Ishikawa (cell line): ENCODE measurements at regions not wholly inside any gene's neighbourhood (a gene's known extent, or its start where the extent isn't known, plus 50 kb on each side); places are given as distances from the start of the nearest gene placed in this dataset.
A peak's percentile ranks its signal among the peaks of the same experiment; 100 is the strongest.

Source experiments
- CEBPB ChIP-seq: IDR thresholded peaks from 2 replicates; pipeline ENCODE4 v1.6.1; 2012
- CREB1 ChIP-seq: IDR thresholded peaks from 2 replicates; pipeline ENCODE4 v1.6.1; 2012; ENCODE audit warnings: low read depth
- EGR1 ChIP-seq: IDR thresholded peaks from 2 replicates; pipeline ENCODE4 v1.6.1; 2012
- EP300 ChIP-seq: IDR thresholded peaks from 2 replicates; pipeline ENCODE4 v1.6.1; 2012; ENCODE audit warnings: borderline replicate concordance
- FOXM1 ChIP-seq: IDR thresholded peaks from 2 replicates; pipeline ENCODE4 v1.6.1; 2012; ENCODE audit warnings: low read depth, borderline replicate concordance
- MAX ChIP-seq: IDR thresholded peaks from 2 replicates; pipeline ENCODE4 v1.6.1; 2012
- NFIC ChIP-seq: IDR thresholded peaks from 2 replicates; pipeline ENCODE4 v1.6.1; 2012
- RAD21 ChIP-seq: IDR thresholded peaks from 2 replicates; pipeline ENCODE4 v1.6.1; 2012; ENCODE audit warnings: low read depth
- REST ChIP-seq: IDR thresholded peaks from 2 replicates; pipeline ENCODE4 v1.6.1; 2012; ENCODE audit warnings: low read depth, mild to moderate bottlenecking
- TAF1 ChIP-seq: IDR thresholded peaks from 2 replicates; pipeline ENCODE4 v1.6.1; 2012; ENCODE audit warnings: low read depth, mild to moderate bottlenecking
- TCF12 ChIP-seq: IDR thresholded peaks from 2 replicates; pipeline ENCODE4 v1.6.1; 2012; ENCODE audit warnings: low read depth
- TEAD4 ChIP-seq: IDR thresholded peaks from 2 replicates; pipeline ENCODE4 v1.6.1; 2012
- YY1 ChIP-seq: IDR thresholded peaks from 2 replicates; pipeline ENCODE4 v1.6.1; 2012; ENCODE audit warnings: low read depth
- ZBTB7A ChIP-seq: IDR thresholded peaks from 2 replicates; pipeline ENCODE4 v1.6.1; 2012; ENCODE audit warnings: low read depth
- TF ChIP-seq, protein P1 (sequence below): IDR thresholded peaks from 2 replicates; pipeline ENCODE4 v1.6.1; 2012

GRCh38 chr3:80705290-80705689 lies 937.5 kb upstream of the ROBO1 start:
- TF ChIP-seq CREB1 (no peak), YY1 (no peak), REST (no peak), ZBTB7A (no peak), CEBPB (no peak), RAD21 (no peak), TEAD4 (no peak), EGR1 (no peak), NFIC (no peak), FOXM1 (no peak), TAF1 (no peak), MAX (no peak), EP300 (no peak), TCF12 (no peak)
- TF ChIP-seq, protein P1, sequence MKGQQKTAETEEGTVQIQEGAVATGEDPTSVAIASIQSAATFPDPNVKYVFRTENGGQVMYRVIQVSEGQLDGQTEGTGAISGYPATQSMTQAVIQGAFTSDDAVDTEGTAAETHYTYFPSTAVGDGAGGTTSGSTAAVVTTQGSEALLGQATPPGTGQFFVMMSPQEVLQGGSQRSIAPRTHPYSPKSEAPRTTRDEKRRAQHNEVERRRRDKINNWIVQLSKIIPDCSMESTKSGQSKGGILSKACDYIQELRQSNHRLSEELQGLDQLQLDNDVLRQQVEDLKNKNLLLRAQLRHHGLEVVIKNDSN, result no peak

GRCh38 chr3:80701349-80701748 lies 933.6 kb upstream of the ROBO1 start:
- TF ChIP-seq CEBPB (no peak), NFIC (no peak)

DNA sequence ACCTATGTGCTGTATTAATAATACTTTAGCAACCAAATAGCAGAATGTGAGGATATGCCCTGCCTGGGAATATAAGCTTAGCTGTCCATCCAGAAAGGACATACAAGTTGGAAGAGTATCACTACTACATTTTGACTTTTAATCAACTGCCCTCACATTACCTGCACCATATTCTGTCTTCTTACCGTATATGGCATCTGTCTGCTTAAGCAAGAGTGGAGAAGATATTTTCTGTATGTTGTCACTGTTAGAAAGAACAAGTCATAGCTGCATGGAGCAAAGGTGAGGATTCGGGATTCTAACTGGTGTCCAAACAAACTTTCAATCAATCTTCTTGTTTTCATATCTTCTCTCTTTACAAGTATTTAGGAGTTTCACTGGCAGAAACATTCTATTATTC lies 929.5 kb upstream of the ROBO1 start:
- TF ChIP-seq ZBTB7A (no peak), EGR1 (no peak), TEAD4 (no peak)

- TF ChIP-seq, protein P1, result no peak
- TF ChIP-seq CREB1, result no peak
- peak; percentile 32; the same call in 1 of the 2 replicates for TF ChIP-seq NFIC
- TF ChIP-seq CEBPB, result 0 out of 2 replicates have a peak, but pooled peaks have one; percentile 19
- peak; percentile 52; the same call in 1 of the 2 replicates for TF ChIP-seq MAX
- TF ChIP-seq RAD21, result 0 out of 2 replicates have a peak, but pooled peaks have one; percentile 21
- peak; percentile 30; the same call in 1 of the 2 replicates for TF ChIP-seq EP300
- TF ChIP-seq TCF12, result 0 out of 2 replicates have a peak, but pooled peaks have one; percentile 39
- peak; percentile 57; the same call in 1 of the 2 replicates for TF ChIP-seq TEAD4
These were observed 928.5 kb upstream of the ROBO1 start for GRCh38 chr3:80696280-80696679.

- TF ChIP-seq REST (no peak), RAD21 (peak; percentile 76)
These were observed 921.0 kb upstream of the ROBO1 start for GRCh38 chr3:80688814-80689213.

GRCh38 chr3:80682951-80683350 lies 915.2 kb upstream of the ROBO1 start:
- no peak for TF ChIP-seq REST
- no peak for TF ChIP-seq YY1
- TF ChIP-seq EGR1, result no peak
- TF ChIP-seq CREB1, result no peak
- no peak for TF ChIP-seq TEAD4
- TF ChIP-seq CEBPB, result no peak
- no peak for TF ChIP-seq FOXM1
- TF ChIP-seq NFIC, result no peak
- no peak for TF ChIP-seq ZBTB7A
- TF ChIP-seq, protein P1, result no peak
- TF ChIP-seq TAF1, result no peak
- TF ChIP-seq RAD21, result no peak
- TF ChIP-seq MAX, result no peak
- TF ChIP-seq TCF12, result no peak
- no peak for TF ChIP-seq EP300
